GM12892 (cell line): ENCODE measurements at regions not wholly inside any gene's neighbourhood (a gene's known extent, or its start where the extent isn't known, plus 50 kb on each side); places are given as distances from the start of the nearest gene placed in this dataset.

Experiments used
- POLR2A ChIP-seq: IDR thresholded peaks from 2 replicates; pipeline ENCODE4 v1.6.1; 2011; ENCODE audit warnings: low read depth, low read length, control low read depth
- POLR2AphosphoS5 ChIP-seq: IDR thresholded peaks from 2 replicates; pipeline ENCODE4 v1.6.1; 2011; ENCODE audit warnings: low read depth, low read length, control low read depth

GRCh38 chr2:136389809-136390208 lies 271.9 kb upstream of the CXCR4 start:
- TF ChIP-seq POLR2AphosphoS5 (no peak), POLR2A (no peak)
